ENCODE measurements at regions not wholly inside any gene's neighbourhood (a gene's known extent, or its start where the extent isn't known, plus 50 kb on each side); places are given as distances from the start of the nearest gene placed in this dataset.

DNA sequence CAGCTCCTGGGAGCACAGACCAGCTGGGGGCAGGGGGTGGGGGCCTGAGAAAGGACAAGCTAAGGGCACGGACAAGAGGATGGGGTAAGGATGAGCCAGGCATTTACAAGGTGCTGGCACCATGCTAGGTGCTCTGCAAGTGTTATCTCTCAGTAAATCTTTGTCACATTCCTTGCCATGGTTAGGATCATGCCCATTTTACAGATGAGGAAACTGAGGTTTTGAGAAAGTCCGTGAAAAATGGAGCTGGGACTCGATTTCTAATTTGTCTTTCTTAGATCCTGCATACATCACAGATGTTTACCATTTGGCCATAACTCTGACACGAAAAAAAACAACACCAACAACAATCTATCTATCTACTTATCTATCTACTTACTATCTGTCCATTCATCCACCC lies 429.7 kb downstream of the MIAT start:
- H3K4me3 ChIP-seq (ENCODE audit: low read length): no peak overlapping the region
- TF ChIP-seq CTCF (conservative IDR thresholded peaks at IDR 0.05; ENCODE audit: low read depth, low read length): no peak
- no peak for DNase-seq (ENCODE audit: low read depth)

DNA sequence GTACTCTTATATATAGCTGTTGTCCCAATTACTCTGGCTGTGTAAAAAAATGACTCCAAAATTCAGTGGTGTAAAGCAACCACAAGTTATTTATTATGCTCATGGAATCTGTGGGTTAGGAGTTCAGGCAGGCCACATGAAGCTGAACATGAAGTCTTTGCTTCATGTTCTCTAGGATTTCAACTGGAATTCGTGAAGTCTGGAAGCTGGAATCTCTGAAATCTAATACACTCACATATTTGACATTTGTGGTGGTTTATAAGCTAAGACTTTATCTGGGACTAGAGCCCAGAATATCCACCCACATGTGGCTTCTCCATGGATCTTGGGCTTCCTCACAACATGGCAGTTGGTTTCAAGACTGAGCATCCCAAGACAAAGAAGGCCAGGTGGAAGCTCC lies 430.6 kb downstream of the MIAT start:
- TF ChIP-seq CTCF (conservative IDR thresholded peaks at IDR 0.05; ENCODE audit: low read depth, low read length): no peak
- no peak for DNase-seq (ENCODE audit: low read depth)
- no peak overlapping the region for H3K4me3 ChIP-seq (ENCODE audit: low read length)

DNA sequence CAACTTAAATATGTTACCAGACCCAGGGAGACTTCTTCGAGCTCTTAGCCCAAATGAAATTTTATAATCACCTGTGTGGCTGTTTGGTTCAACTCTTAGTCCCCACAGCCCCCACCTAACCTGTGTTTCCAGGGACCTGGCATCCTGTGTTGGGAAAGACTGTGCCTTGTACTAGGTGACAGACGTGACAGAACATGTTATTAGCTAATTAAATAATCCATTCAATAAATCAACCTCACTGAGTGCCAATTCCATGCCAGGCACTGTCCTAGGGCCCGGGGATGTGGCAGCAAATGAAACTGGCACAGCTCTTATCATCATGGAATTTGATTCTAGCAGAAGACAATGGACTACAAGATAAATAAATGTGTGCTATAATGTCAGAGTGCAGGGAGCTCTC lies 431.9 kb downstream of the MIAT start:
- DNase-seq (ENCODE audit: low read depth): no peak
- H3K4me3 ChIP-seq (ENCODE audit: low read length): no peak overlapping the region
- TF ChIP-seq CTCF (conservative IDR thresholded peaks at IDR 0.05; ENCODE audit: low read depth, low read length): no peak

- TF ChIP-seq CTCF (conservative IDR thresholded peaks at IDR 0.05; ENCODE audit: low read depth, low read length): no peak
- no peak overlapping the region for H3K4me3 ChIP-seq (ENCODE audit: low read length)
Observed at GRCh38 chr22:27090611-27091011, 433.2 kb downstream of the MIAT start.

DNA sequence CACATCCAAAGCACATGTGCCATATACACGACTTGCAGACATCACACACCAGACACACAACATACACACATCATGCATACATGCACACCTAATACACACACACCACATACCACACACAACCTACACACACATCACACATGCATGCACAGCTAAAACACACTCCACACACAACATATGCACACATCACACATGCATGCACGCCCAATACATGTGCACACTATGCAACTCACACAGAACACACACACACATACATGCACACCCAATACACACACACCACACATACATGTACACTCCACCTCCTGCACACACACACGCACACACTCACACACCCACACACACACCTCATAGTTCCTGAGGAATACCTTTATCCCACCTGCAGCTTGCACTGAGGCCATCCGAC lies 436.0 kb downstream of the MIAT start:
- no peak for TF ChIP-seq CTCF (conservative IDR thresholded peaks at IDR 0.05; ENCODE audit: low read depth, low read length)
- H3K4me3 ChIP-seq (ENCODE audit: low read length): no peak overlapping the region
- no peak for DNase-seq (ENCODE audit: low read depth)

More at GRCh38 chr22:27090611-27091011, 433.2 kb downstream of the MIAT start:
- no peak for DNase-seq (ENCODE audit: low read depth)

DNA sequence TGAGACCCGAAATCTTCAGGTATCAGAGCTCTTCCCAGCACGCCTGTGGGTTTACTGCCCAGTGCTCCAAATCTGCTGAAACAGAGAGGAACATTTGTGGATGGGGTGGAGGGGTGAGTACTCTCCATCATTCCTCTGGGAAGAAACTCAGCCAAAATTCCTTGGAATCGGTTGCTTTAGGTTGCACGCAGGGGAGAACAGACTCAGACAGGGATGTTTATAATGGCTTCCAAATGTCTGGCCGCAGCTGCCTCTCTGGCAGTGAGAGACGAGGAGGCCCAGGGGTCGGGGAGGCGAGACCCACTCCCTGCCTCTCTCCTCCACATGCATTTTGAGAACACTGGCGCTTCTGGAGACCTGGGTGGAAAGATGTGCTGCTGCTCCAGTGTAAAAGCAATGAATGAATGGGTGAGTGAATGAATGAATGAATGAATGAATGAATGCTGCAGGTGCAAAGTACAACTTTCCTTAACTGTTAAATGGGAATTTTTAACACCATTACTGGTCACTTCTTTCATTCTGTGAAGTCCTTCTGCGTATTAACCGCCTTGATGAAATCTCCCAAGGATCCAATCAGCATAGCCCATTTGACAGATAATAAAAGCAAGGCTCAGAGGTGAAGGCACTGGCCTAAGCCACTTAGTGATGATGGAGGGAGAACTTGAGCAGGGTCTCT lies 437.4 kb downstream of the MIAT start:
- H3K4me3 ChIP-seq (ENCODE audit: low read length): no peak overlapping the region
- no peak for DNase-seq (ENCODE audit: low read depth)
- no peak for TF ChIP-seq CTCF (conservative IDR thresholded peaks at IDR 0.05; ENCODE audit: low read depth, low read length)

GRCh38 chr22:27097506-27097905 lies 440.1 kb downstream of the MIAT start:
- DNase-seq (ENCODE audit: low read depth): no peak
- TF ChIP-seq CTCF (conservative IDR thresholded peaks at IDR 0.05; ENCODE audit: low read depth, low read length): no peak
- H3K4me3 ChIP-seq (ENCODE audit: low read length): no peak overlapping the region
